ENCODE measurements at regions not wholly inside any gene's neighbourhood (a gene's known extent, or its start where the extent isn't known, plus 50 kb on each side); places are given as distances from the start of the nearest gene placed in this dataset.

DNA sequence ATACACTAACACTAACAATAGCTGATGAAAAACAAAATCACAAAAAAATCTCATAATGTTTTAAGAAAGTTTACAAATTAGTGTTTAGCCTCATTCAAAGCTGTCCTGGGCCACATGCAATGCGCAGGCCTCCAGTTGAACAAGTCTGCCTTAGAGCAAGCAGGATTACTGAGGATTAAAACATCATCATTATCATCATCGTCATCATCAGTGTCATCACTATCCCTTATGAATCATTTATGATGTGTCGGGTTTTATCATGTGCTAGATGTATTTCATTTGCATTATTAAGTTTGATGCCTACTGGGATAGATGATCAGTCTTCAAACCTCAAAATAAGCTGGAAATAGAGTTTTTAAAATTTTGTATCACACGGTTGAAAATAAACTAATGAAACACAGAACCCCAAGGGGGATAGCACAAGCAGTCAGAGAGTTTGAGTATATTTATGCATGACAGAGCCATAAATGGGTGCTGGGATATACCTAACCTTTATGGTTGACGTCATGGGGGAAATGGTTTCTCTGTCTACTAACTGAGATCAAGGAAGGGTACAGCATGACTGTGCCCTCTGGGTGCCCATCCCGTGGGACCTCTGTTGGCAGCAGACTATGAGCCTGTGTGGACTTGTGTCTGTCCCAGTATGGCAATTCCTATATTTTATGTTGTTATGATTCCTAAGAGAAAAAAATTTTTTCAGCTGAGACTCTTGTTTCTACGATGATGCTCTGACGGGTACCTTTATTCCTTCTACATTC lies 150.3 kb upstream of the ADRA1B start:
- no peak for DNase-seq

DNA sequence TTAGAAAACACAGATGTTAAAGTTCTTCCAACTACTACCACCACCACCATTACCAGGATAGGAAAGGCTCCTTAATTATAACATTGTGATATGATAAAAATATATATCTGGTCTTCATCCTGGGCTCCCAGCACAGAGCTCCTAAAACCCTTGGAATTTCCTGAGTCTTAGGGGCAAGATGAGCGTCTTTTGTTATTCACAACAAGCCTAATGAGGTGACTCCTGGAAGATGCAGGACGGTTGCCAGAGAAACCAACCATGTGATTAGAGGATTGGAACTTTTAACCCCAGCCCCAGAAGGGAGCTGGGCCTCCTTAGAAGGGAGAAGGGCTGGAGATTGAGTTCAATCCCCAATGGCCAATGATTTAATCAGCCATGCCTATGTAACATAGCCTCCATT lies 148.0 kb upstream of the ADRA1B start:
- DNase-seq, result no peak

DNA sequence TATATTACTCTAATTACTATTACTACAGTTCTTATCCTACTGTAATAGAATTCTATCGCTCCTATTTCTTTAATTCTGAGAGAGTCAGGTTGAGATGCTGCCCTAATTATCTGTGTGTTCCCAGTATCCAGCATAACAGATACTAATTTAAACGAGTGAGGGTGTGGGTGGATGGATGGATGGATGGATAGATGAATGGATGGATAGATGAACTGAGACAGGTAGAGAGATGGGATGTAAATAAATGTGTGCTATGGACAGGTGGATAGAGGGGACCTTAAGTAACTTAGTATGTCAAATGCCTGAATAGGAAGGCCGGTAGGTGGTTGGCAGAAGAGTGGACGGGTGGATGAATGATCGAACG lies 143.6 kb upstream of the ADRA1B start:
- no peak for DNase-seq

DNA sequence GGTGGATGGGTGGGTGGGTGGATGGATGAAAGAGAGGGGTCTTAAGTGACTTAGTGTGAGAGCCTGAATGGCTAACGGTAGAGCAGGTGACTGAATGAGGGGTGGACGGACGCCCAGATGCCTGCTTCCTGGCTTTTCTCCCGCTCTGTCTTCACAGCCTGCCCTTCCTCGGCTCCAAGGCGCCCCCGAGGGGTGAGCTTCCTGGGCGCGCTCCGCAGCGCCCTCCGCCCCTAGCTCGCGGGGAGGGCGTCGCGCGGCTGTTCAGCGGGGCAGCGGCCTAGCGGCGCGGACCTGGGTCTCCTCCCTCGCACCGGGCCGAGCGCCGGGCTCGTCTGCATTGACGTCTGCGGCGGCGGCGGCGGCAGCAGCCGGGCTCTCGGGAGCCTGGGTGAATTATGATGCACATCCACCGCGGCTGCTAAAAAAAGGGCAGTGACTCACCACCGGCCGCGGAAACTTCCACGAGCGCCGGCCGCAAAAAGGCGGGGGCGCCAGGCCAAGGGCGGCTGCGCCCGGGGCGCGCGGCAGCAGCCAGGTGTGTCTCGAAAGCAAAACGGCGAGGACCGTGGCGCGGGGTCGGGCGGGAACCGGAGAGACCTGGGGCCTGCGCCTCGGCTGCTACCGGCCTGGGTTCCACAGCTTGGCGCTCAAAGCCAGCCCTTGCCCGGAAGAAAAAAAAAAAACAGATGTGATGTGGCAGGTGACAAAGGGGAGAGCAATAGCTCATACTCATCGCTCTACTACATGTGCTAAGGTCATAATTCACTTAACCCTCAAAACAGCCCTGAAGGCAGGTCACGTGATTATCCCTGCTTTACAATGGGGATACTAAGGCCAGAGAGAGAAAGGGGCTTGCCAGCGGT lies 143.0 kb upstream of the ADRA1B start:
- peak; percentile 77 for DNase-seq

DNA sequence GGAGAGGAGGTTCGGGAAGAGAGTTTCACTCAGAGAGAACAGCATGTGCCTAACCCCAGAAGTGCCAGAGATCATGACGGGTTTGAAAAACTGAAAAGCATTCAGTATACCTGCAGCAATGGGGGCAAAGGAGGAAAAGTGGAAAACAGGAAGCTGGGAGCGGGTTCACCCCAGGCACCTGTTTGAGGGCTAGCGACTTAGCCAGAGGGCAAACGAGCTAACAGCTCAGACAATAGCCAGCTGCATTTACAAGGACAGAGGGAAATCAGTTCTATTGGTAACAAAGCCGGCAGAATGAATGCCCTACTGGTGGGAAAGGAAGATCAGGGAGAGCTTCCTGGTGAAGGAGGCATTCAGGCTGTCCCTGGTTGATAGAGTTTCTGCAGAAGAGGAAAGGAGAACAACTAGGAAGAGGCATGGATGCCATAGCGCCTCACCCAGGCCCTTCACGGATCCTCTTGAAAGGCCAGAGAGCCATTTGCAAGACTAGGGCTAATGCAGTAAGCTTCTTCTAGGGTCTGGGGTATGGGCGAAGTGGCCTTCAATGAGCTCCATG lies 141.7 kb upstream of the ADRA1B start:
- DNase-seq, result no peak

DNA sequence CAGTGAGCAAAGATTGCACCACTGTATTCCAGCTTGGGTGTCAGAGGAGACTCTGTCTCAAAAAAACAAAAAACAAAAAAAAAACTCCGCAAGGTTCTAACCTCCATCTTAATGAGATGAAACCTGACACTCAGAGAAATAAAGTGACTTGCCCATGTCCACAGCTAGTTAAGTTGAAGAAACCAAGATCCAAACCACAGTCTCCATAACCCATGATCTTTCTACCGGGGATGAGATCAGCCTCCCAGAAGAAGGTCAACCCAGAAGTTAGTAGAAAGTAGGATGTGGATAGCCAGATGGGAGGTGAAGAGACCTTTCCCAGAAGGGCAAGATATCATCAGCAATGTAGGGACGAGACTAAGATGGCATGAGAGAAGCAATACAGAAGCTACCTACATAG lies 140.4 kb upstream of the ADRA1B start:
- no peak for DNase-seq

DNA sequence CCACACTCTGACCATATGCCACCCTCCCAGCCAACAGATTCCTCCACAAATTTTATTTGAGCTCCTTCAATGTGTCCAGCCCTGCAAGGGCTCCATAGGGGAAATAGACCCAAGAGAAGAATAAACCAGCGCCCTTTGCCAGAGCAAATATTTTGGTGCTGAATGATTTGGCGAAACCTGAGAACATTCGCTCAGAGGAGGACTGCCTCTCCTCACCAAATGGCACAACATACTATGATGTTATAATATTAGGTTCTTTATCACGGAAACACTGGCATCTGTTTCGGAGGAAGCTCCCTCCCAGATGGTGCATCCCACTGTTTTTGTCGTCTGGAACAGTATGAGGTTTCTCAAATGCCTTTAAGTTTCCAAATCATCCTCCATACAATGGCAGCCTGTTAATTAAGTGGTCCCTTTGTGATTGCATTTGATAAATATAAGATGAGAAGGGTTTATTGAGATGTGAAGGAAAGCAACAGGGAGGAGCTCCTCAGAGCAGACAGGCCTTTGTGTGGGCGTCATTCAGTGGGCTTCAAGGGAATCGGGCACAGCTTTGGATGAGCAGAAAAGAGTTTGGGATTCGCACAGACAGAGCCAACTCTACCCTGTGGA lies 139.1 kb upstream of the ADRA1B start:
- no peak for DNase-seq

DNA sequence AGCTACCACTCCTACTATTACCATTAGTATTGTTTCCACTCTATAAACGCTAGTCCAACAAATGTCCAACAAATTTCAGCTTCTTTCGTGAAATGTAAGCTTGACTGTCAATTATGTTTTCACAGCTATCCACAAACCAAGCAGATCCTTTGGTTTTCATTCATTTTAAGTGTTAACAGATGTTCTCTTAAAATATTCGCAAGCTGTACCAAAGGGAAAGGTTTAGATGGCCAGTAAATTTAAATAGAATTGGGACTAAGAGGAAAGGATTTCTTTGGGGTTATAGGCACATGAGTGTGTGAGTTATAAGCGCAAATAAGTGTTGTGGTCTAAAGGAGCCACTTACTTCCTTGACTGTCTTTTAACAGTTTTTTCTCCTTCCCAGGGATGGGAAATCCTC lies 136.8 kb upstream of the ADRA1B start:
- no peak for DNase-seq

DNA sequence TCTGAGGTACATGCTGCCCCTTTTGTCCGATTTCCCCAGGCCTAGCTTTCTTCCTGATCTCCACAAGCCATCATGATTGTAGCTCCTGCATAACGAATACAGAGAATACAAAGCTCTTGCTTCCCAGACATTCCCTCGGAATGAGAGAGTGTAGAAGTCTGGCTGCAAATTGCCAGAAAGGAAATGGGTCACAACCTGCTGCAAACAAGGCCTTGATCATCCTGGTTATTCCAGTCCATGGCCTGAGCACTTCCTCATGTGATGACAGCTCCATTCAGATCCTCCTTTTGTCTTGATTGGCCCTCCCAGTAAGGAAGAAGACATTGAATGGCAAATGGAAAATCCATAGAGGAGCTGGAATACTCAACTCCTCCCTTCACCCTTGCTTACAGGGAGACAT lies 136.0 kb upstream of the ADRA1B start:
- no peak for DNase-seq

DNA sequence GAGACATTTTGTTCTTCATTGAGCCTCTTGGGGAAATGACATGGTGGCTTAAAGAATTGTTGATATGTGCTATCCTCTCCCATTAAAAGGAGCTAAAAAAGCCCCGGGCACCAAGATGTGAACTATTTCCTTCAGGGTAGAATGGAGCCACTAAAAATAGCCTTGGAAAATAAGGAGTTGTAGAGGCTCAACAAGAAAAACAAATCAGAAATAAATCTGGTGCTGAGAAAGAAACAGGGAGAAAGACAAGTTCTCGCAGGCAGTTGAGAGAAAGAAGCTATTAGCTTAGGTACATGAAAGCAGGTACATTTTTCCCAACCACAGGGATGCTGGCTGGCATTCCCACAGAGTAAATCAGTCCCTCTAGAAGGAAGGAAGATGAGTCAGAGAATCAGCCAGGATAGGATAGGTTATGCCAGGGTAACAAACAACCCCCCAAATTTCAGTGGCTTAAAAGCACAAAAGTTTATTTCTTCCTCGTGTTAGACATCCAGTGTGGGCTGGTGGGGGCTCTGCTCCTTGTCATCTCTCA lies 134.6 kb upstream of the ADRA1B start:
- no peak for DNase-seq

DNA sequence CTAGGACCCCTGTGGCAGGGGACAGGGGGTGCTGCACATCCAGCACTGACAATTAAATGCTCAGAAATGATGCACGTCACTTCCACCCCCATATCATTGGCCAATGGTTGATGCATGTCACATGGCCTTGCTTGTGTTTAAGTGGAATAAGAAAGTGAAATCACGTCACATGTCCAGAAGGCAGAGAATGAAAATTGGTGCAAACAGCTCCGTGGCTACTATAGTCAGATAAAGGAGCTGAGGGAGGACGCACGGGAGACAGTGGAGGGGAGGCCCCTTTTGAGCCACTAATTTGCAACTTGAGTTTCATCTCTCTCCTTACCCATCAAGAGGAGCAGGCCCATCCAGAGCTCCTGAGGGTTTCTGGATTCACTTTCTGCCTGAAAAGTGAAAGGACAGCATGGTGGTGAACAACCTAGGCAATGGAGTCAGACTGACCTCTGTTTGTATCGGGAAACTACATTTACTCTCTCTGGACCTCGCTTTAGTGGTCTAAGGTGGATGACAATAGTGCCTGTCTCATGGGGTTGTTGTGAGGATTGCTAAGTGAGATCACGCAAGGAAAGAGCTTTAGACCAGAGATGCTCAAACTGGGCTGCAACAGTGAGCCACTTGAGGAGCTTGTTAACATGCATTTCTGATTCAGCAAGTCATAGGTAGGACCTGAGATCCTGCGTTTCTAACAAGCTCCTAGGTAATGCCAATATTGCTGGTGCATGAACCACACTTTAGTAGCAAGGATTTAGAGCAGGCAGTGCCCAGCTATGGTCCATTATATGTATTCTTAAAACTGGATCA lies 133.9 kb upstream of the ADRA1B start:
- DNase-seq, result no peak

DNA sequence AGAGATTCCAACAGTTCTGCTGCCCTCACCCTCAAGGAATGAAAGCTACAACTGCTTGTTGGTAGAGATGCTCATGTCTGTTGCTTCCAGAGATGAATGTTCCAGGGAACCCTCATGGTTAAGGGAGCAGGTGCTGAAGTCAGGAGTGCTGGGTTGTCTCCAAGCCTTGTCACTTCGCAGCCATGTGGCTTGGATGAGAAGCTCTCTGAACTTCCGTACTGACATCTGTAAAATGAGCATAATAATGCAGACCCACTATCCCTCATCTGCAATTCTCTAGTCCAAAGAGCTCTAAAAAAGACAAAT lies 133.3 kb upstream of the ADRA1B start:
- DNase-seq, result no peak

DNA sequence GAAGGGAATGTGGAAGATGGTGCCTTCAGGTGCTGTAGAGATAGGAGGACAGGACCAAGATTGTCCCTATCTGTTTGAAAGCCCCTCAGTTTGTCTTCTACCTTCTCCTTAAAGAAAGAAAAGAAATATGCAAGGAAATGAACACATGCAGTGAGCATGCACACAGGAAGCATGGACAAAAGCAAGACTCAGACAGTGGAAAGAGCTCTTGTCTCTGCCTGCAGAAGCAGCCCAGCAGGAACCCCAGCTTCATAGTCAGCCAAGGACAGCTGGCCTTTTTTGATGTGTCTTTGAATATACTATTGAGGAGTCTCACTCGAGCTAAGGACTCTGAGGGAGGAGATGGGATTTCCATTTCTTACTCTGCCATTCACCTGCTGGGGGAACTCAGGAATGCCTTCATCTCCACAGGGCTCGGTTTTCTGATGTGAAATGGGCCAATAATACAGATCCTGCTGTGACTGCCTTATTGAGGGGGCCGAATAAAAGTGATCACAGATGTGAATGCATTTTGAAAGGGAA lies 132.5 kb upstream of the ADRA1B start:
- no peak for DNase-seq

DNA sequence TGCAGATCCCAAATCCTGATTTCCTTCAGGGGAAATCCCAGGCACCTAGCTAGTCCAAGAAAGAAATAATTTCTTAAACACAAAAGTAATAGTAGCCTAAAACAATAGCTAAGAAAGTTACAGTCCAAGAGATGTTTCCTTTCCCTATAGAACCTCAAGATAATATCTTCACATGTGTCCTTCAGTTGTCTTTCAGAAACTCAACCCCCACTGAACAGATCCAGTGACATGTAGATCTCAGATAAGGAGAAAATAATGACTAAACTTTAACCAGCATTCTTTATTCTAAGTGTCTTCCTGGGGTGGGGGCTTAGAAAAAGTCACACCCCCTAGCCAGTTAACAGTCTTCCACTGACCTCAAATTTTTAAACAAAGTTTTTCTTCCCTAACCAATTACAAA lies 131.3 kb upstream of the ADRA1B start:
- no peak for DNase-seq

DNA sequence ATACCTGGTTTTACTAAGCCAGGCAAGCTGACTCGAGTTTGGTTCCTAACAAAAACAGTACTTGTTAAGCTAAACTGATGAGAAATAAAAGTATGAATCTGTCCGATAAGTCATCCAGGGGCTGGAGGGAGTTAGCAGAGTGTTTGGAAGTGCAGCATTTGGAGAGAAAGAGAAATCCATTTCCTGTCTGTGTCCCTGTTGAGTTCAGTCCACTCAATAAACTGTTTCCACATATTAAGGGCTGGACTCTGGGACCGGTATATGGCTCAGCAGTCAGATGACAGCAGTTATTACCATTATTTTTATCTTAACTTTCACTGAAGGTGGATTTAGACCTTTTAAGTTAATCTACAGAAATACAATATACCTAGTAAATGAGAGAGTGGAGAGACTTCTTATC lies 130.6 kb upstream of the ADRA1B start:
- no peak for DNase-seq

DNA sequence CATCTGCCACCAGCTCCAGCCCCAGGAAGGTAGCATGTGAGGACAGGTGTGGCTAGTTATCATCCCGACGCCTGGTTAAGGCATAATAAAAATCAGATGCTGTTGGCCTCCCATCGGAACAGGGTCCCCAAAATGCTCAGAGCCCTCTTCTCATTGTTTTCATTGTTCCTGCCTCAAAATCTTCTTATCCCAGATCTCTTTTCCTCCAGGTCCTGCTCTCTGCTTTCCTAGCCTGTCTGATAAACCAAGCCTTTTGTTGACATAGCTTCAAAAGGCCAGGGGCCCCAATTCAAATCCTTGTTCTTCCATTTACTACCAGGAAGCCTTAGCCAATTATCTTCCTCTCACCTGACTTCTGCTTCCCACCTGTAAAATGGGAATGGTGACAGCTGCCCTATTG lies 130.1 kb upstream of the ADRA1B start:
- DNase-seq, result no peak

DNA sequence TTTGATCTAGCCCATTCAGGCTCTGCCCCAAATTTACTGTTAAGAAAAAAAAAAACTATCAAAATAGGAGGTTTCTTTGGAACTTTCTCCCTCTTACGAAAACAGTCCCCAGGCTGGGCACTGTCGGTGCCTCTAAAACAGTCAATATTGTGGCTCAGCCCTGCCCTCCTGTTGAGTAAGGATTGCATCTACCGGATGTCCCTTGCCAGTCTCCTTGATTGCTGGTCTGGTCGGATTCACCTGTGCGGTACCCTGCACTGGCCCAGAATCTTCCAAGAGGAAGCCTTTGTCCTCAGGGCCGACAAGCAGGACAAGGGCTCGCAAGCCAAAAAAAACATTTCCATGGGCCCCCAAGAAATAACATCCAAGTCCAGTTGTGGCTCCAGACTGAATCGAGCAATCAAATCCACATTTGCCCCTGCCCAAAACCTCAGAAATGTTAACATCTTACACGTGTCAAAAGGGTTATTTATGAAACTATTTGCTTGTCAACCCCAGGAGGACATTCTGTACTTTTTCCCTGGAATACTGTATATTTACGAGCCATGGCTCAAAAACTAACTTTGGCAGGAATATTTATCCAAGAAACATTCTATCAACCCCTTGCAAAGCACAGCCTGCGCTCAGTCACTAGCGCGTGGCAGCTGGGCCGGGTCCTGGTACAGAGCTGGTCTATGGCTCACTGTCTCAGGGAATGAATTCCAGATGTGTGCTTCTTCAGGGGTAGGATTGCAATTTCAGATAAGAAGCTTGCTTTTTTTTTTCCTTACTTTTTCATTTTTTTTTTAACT lies 129.2 kb upstream of the ADRA1B start:
- no peak for DNase-seq

DNA sequence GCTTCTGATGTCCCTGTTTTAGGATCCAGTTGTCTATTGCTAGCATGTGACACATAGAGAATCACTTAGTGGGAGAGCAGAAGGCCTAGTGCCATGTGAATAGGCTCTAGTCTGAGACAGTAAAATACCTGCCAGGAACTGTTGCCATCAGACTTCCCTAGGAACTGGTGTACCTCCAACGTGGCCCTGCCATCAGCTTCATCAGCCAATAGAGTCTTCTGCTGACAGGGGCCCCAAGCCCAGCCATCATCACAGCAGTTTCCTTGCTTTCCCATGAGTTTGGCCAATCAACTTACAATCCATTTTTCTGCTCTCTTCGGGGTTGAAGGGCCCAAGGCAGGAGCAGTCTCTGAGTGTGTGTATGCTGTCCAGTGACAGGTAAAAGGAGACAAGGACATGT lies 128.4 kb upstream of the ADRA1B start:
- no peak for DNase-seq

DNA sequence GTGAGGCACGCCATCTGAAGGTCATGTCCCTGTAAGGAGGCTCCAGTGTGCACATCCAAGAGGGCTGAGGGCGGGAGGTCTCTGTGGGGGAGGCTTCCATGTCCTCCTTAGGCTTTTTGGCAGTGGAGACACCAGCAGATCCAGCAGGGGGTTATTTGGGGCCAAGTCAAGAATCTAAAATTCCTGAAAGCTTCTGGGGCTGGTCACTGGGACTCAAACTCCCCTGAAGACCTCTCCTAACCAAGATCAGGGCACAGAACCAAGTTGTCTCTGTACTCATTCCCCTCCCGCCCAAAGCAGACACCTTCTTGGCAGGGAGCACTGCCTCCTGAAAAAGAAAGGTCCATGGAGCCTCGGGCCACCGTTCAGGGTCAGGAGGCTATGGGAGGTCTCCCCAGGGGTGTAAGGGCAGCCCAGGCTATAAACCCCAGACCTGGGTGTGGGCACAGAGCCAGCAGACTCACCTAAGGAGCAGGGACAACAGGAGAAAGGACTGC lies 127.4 kb upstream of the ADRA1B start:
- DNase-seq, result no peak

DNA sequence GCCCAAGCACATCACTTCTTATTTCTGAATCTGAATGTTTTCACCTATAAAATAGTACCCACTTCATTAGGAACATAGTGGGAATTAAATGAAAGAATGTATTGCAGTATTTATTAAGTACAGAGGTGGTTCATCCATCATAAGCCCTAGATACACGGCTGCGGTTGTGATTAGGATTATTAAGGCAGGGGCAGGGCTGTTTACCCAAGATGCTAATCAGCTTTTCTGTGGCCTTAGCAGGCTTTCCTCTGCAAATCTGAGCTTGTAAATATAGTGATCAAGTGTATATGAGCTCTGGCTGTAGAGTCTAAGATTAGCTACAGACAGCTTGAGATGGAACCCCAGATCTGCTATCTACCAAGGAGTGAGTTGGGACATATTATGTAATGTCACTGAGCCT lies 124.1 kb upstream of the ADRA1B start:
- no peak for DNase-seq

DNA sequence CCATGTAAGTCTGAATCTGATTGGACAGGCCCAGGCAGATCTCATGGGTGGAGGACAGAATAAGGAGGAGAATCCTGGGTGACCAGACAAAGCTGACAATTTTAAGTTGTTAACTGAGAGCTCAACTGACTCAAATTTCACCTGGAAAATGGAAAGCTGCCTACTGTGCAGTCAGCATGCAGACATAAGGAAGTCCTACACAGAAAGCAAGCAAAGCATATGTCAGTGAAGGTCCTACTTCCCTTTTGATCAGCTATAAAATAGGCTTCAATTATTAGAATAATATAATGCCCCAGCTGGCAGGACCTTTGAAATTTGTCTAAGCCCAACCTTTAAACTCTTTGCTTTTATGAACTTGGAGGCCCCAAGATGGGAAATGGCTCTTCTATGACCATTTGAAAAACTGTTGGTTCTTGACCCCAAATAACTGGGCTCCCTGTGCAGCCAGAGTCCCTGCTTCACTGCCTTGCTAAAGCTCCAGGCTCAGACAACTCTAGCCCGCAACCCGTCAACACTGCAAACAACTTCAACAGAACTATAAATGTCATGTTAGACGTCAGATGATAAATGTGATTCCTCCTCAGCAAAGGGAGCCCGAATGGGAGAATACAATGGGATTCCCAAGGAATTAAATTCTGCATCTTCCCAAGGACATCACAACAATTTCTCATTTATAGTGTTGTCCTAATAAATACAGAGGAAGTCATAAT lies 118.9 kb upstream of the ADRA1B start:
- no peak for DNase-seq
